Activated T-cell treated with anti-CD3 and anti-CD28 coated beads, Interleukin-2, amount 50 U/mL, for 24 hours (primary cell): ENCODE measurements at regions not wholly inside any gene's neighbourhood (a gene's known extent, or its start where the extent isn't known, plus 50 kb on each side); places are given as distances from the start of the nearest gene placed in this dataset.

ENCODE experiments used
- DNase-seq: peaks from one replicate; pipeline ENCODE4 v3.0.0-alpha.2; 2020
- H3K27ac Mint-ChIP-seq: 2 replicates; pipeline ENCODE4 v1.8.0; 2020; ENCODE audit warnings: mild to moderate bottlenecking, mixed read lengths
- H3K27me3 Mint-ChIP-seq: 2 replicates; pipeline ENCODE4 v1.8.0; 2020; ENCODE audit warnings: mixed read lengths
- H3K36me3 Mint-ChIP-seq: 2 replicates; pipeline ENCODE4 v1.8.0; 2020; ENCODE audit warnings: low read depth, mixed read lengths
- H3K4me1 Mint-ChIP-seq: 2 replicates; pipeline ENCODE4 v1.8.0; 2020; ENCODE audit warnings: low read depth, mixed read lengths
- H3K4me3 Mint-ChIP-seq: 2 replicates; pipeline ENCODE4 v1.8.0; 2020; ENCODE audit warnings: mild to moderate bottlenecking, moderate library complexity, mixed read lengths
- H3K9me3 Mint-ChIP-seq: 2 replicates; pipeline ENCODE4 v1.8.0; 2020; ENCODE audit warnings: mixed read lengths

DNA sequence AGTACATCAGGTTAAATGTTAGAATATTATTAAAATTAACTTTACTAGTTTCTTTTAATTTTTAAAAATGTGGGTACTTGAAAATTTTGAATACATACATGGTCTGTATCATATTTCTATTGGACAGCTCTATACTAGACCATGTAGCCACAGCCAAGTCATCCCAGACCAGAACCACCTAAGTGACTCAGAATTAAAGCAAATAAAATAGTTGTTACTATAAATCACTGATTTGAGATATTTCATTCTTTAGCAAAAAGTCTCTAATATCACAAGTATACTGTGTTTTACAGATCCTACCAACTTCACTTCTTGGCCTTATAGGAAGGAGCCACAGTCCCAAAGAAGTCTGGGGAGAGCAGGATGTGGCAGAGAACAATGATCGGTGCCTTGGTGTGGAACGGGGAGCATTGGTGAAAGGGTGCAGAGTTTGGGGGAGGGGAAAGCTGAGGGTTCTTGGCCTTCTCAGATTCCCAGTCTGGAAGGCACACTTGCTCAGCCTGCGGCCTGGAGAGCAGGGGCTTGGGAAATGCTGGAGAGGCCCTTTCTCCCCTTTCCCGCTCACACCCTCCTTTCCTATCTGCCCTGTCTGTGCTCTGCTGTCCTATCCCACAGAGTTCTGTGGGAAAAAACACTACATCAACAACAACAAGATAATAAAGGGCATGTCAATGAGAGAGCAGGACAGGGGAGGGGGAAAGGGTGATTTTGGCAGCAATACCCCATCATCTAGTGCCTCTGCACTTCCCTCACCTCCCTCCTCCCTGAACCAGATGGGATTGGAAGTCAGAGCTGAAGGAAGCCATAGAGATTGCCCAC is 122.1 kb downstream of the NGF start:
- H3K9me3 Mint-ChIP-seq, result no peaks in the 10 kb centered on the region
- no peak for DNase-seq
- H3K4me1 Mint-ChIP-seq, result no peaks in the 10 kb centered on the region
- H3K27me3 Mint-ChIP-seq, result peaks cover 31% of the 10 kb centered on the region
- H3K27ac Mint-ChIP-seq, result no peak overlapping the region
- no peak overlapping the region for H3K4me3 Mint-ChIP-seq
- H3K36me3 Mint-ChIP-seq, result no peaks in the 10 kb centered on the region

- Mint-ChIP-seq H3K4me3 (no peak overlapping the region), H3K4me1 (no peaks in the 10 kb centered on the region), H3K27ac (no peak overlapping the region), H3K9me3 (no peaks in the 10 kb centered on the region), H3K27me3 (peaks cover 29% of the 10 kb centered on the region), H3K36me3 (no peaks in the 10 kb centered on the region)
- DNase-seq, result no peak
Observed at GRCh38 chr1:115215110-115215509, 122.9 kb downstream of the NGF start.

DNA sequence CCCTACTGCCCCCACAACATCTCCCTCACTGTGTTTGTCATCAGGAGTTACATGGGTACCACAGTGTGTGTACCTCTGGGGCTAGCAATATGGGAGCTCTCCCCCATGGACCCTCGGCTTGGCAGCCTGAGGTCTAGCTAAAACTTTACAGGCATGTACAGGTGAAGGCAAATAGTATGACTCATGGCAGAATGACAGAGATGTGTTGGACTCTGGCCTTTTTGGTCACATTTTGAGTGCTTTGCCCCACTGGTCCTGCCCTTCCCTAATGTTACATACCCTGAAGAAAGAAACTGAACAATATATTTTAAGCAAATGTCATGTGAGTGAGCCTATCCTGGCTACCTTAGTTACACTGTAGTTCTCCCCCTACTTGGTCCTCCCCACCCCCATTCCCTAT is 124.0 kb downstream of the NGF start:
- Mint-ChIP-seq H3K36me3 (no peaks in the 10 kb centered on the region), H3K4me3 (no peak overlapping the region), H3K27ac (no peak overlapping the region), H3K4me1 (no peaks in the 10 kb centered on the region), H3K9me3 (no peaks in the 10 kb centered on the region), H3K27me3 (peaks cover 22% of the 10 kb centered on the region)
- DNase-seq, result no peak

DNA sequence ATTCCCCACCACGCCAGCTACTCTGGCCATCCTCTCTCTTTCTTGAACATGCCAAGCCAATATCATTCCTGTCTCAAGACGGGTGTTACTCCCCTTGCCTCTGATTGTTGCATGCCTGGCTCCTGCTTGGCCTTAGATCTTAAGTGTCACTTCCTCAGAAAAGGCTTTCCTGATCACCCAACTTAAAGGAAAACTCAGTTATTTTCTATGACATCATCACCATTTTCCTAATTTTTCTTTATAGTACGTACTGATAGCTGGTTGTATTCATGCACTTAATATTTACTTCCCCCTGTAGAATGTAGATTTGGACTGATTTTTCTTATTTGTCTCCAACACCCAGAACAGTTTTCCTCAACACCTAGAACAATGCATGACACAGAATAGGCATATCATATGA is 123.8 kb upstream of the TSPAN2 start:
- no peak overlapping the region for H3K27ac Mint-ChIP-seq
- DNase-seq, result no peak
- peaks cover 16% of the 10 kb centered on the region for H3K27me3 Mint-ChIP-seq
- H3K9me3 Mint-ChIP-seq, result no peaks in the 10 kb centered on the region
- H3K4me1 Mint-ChIP-seq, result no peaks in the 10 kb centered on the region
- H3K4me3 Mint-ChIP-seq, result no peak overlapping the region
- no peaks in the 10 kb centered on the region for H3K36me3 Mint-ChIP-seq

DNA sequence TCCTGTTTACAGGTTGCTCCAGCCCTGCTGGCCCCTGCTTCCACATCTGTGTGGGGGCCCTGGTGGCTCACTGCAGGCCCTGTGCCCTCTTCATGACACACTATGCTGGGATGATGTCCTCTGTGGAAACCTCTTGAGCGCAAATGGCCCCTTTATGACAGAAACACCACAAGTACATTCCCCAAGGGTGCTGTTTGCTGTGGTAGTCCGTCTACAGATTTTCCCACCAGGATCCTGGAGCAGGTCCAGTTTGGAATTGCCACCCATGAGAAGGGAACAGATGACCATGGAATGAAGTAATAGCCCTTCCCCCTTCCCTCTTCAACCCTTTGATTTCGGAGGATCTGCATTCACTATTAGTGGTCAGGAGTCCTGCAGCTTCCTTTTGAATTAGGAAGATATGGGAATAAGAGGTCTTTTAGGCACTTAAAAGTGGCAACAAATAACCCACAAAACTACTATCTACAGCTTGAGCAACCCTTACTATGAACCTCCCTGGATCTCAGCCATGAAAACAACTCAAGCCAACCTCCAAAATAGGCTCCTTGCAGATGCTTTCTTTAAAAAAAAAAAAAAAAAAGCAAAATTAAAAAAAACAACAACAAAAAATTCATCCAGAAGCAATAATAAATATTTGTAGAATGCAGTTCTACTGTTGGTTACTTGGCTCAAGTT is 121.9 kb upstream of the TSPAN2 start:
- no peak for DNase-seq
- H3K9me3 Mint-ChIP-seq, result no peaks in the 10 kb centered on the region
- no peak overlapping the region for H3K27ac Mint-ChIP-seq
- H3K4me3 Mint-ChIP-seq, result no peak overlapping the region
- H3K36me3 Mint-ChIP-seq, result no peaks in the 10 kb centered on the region
- no peaks in the 10 kb centered on the region for H3K4me1 Mint-ChIP-seq
- peaks cover 3% of the 10 kb centered on the region for H3K27me3 Mint-ChIP-seq

GRCh38 chr1:115210302-115210711 is 121.0 kb upstream of the TSPAN2 start:
- Mint-ChIP-seq H3K9me3 (no peaks in the 10 kb centered on the region), H3K27ac (no peak overlapping the region), H3K4me1 (no peaks in the 10 kb centered on the region), H3K4me3 (no peak overlapping the region), H3K27me3 (peaks cover 3% of the 10 kb centered on the region), H3K36me3 (no peaks in the 10 kb centered on the region)
- DNase-seq, result no peak

GRCh38 chr1:115204513-115204912 is 115.2 kb upstream of the TSPAN2 start:
- DNase-seq, result no peak
- H3K4me1 Mint-ChIP-seq, result no peaks in the 10 kb centered on the region
- H3K27me3 Mint-ChIP-seq, result peaks cover 19% of the 10 kb centered on the region
- H3K4me3 Mint-ChIP-seq, result no peak overlapping the region
- no peak overlapping the region for H3K27ac Mint-ChIP-seq
- H3K9me3 Mint-ChIP-seq, result peaks cover 5% of the 10 kb centered on the region
- H3K36me3 Mint-ChIP-seq, result no peaks in the 10 kb centered on the region

- Mint-ChIP-seq H3K9me3 (peaks cover 5% of the 10 kb centered on the region), H3K4me1 (no peaks in the 10 kb centered on the region), H3K27me3 (peaks cover 28% of the 10 kb centered on the region), H3K36me3 (no peaks in the 10 kb centered on the region), H3K4me3 (no peak overlapping the region), H3K27ac (no peak overlapping the region)
- DNase-seq, result no peak
Observed at GRCh38 chr1:115203287-115203686, 114.0 kb upstream of the TSPAN2 start.

DNA sequence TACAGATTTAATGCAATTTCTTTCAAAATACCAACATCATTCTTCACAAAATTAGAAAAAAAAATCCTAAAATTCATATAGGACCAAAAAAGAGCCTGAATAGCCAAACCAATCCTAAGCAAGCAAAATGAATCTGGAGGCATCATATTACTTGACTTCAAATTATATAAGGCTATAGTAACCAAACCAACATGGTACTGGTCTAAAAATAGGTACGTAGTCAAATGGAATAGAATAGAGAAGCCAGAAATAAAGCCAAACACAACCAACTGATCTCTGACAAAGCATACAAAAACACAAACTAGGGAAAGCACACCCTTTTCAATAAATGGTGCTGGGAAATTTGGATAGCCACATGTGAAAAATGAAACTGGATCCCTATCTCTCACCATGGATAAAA is 112.3 kb upstream of the TSPAN2 start:
- H3K9me3 Mint-ChIP-seq, result peaks cover 5% of the 10 kb centered on the region
- H3K4me3 Mint-ChIP-seq, result no peak overlapping the region
- no peak overlapping the region for H3K27ac Mint-ChIP-seq
- no peaks in the 10 kb centered on the region for H3K36me3 Mint-ChIP-seq
- no peak for DNase-seq
- no peaks in the 10 kb centered on the region for H3K4me1 Mint-ChIP-seq
- H3K27me3 Mint-ChIP-seq, result peaks cover 45% of the 10 kb centered on the region

DNA sequence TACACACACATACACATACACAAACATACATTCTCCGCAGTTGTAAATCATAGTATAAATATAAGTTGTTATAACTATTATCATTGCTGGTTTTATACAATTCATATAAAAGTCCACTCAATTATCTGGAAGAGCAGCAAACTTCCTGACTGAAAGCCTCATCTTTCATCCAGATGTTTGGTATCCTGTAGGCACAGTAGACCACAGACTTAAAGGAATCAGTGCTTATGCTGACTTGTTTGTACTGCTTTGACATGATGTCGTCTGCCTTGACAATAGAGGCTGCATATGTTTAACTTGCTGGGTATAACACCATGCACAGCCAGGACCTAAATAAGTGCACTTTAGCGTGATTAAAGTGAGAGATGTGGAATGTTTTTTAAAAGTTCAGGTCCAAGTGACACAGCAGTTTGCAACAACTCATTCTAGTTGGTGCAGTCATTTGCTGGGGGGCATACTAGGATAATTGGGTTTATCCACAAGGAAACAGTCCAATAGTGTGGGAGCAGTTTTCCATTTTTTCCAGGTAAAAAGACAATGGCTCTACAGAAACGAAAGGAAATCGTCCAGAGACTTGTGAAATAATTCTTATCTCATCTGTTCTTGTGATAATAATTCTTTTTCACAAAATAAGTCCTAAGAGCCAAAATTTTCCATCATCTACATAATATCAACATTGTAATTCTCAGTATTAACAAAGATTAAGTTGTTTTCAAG is 110.3 kb upstream of the TSPAN2 start:
- no peaks in the 10 kb centered on the region for H3K36me3 Mint-ChIP-seq
- peaks cover 5% of the 10 kb centered on the region for H3K9me3 Mint-ChIP-seq
- peaks cover 48% of the 10 kb centered on the region for H3K27me3 Mint-ChIP-seq
- H3K4me3 Mint-ChIP-seq, result no peak overlapping the region
- no peak for DNase-seq
- H3K27ac Mint-ChIP-seq, result no peak overlapping the region
- no peaks in the 10 kb centered on the region for H3K4me1 Mint-ChIP-seq

- Mint-ChIP-seq H3K9me3 (peaks cover 5% of the 10 kb centered on the region), H3K27me3 (peaks cover 54% of the 10 kb centered on the region), H3K27ac (no peak overlapping the region), H3K4me3 (no peak overlapping the region), H3K4me1 (no peaks in the 10 kb centered on the region), H3K36me3 (no peaks in the 10 kb centered on the region)
- DNase-seq, result no peak
Observed at GRCh38 chr1:115198938-115199337, 109.6 kb upstream of the TSPAN2 start.

GRCh38 chr1:115196296-115196695 is 107.0 kb upstream of the TSPAN2 start:
- Mint-ChIP-seq H3K9me3 (no peaks in the 10 kb centered on the region), H3K36me3 (no peaks in the 10 kb centered on the region), H3K27ac (no peak overlapping the region), H3K27me3 (peaks cover 49% of the 10 kb centered on the region), H3K4me1 (no peaks in the 10 kb centered on the region), H3K4me3 (no peak overlapping the region)
- no peak for DNase-seq

- Mint-ChIP-seq H3K27ac (no peak overlapping the region), H3K4me1 (no peaks in the 10 kb centered on the region), H3K4me3 (no peak overlapping the region), H3K9me3 (no peaks in the 10 kb centered on the region), H3K36me3 (no peaks in the 10 kb centered on the region), H3K27me3 (peaks cover 36% of the 10 kb centered on the region)
- no peak for DNase-seq
Observed at GRCh38 chr1:115194506-115194905, 105.2 kb upstream of the TSPAN2 start.

GRCh38 chr1:115193046-115193828 is 103.9 kb upstream of the TSPAN2 start:
- DNase-seq, result no peak
- H3K27me3 Mint-ChIP-seq, result peaks cover 26% of the 10 kb centered on the region
- H3K4me3 Mint-ChIP-seq, result no peak overlapping the region
- no peak overlapping the region for H3K27ac Mint-ChIP-seq
- H3K36me3 Mint-ChIP-seq, result no peaks in the 10 kb centered on the region
- H3K4me1 Mint-ChIP-seq, result no peaks in the 10 kb centered on the region
- no peaks in the 10 kb centered on the region for H3K9me3 Mint-ChIP-seq
